NCI-H345 treated with DMSO at 0.1 percent for 48 hours (cell line): ENCODE measurements at regions not wholly inside any gene's neighbourhood (a gene's known extent, or its start where the extent isn't known, plus 50 kb on each side); places are given as distances from the start of the nearest gene placed in this dataset.
"Not testable (repeated sequence)": the region's sequence is repeated elsewhere in the genome, so short reads cannot be mapped to it uniquely, and the experiment has no call there.

Source experiments
- DNase-seq: peaks from one replicate; lab custom pipeline; 2025; ENCODE audit not compliant: unreplicated experiment; lab: John Stamatoyannopoulos, UW

DNA sequence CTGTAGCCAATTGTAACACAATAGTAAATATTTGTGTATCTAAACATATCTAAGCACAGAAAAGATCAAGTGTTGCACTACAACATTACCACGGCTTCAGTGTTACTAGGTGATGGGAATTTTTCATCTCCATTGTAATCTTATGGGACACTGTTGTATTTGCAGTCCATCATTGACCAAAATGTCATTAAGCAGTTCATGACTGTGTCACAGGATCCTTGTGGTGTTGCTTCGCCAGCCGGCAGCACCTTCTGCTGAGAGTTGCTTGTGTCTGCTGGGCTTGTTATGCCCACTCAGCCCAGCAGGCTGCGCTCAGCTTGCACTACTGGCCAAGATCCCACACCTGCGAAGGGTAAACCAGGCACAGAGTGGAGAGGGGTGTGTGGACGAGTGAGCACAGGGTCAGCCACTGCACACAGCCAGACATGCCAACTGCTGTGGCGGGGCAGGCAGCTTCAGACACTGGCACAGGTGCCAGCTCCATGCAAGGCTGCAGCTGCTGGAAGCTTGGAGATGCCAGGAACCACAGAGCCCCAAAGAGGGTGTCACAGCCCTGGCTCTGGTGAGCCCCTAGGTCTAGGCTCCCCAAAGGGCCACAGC lies 273.7 kb downstream of the CETN3 start:
- DNase-seq, result no peak

DNA sequence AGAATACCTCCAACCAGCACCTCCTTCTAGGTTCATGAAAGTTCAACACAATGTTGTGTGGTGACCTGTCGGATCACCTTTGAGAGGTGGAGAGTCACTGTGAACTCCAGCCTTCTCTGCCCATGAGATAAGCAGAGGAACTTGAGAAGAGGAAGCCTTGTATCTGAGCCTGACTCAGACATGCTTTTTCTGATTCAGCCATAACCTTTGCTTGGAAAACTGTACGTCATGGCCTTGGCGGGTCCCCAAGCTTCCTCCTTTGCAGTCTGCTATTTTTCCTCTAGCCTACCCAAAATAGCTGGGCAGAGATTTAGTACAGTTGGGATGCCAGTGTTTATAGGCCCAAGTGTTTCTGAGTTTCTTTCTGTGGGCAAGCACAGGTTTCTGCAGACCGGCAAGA lies 274.7 kb downstream of the CETN3 start:
- DNase-seq, result no peak

- no peak for DNase-seq
Observed at GRCh38 chr5:90134381-90134780, 275.2 kb downstream of the CETN3 start.

DNA sequence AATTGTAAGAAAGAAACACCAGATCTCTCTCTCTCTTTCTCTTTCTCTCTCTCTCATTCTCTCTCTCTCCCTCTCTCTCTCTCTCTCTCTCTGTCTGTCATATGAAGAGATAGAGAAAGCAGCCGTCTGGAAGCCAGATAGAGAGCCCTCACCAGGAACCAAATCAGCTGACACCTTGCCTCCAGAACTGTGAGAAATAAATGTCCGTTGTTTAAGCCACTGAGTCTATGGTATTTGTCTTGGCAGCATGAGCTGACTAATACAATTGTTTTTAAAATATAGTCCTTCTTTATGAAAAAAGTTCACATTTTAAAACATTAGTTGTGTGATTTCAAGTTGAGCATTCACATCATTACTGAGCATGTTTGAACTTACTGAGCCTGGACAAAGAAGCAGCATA lies 275.6 kb downstream of the CETN3 start:
- DNase-seq, result no peak

- no peak for DNase-seq
Observed at GRCh38 chr5:90131383-90132133, 278.0 kb downstream of the CETN3 start.

DNA sequence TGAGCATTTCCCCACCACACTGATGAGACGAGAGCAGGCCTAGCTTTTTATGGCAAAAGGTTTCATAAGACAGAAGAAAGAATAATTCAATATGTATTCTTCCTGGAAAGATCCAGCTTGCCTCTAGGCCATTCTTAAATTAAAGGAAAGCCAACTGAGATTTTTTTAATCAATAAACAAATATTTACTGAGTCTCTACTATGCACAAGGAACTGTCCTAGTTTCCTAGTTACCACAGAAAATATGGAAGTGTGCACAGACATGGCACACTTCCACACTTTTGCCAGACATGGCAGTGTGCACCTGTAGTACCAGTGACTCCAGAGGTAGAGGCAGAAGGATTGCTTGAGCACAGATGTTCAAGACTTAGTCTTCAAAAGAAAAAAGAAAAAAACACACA lies 281.0 kb downstream of the CETN3 start:
- no peak for DNase-seq

- DNase-seq, result no peak
Observed at GRCh38 chr5:90119531-90119971, 290.0 kb downstream of the CETN3 start.

DNA sequence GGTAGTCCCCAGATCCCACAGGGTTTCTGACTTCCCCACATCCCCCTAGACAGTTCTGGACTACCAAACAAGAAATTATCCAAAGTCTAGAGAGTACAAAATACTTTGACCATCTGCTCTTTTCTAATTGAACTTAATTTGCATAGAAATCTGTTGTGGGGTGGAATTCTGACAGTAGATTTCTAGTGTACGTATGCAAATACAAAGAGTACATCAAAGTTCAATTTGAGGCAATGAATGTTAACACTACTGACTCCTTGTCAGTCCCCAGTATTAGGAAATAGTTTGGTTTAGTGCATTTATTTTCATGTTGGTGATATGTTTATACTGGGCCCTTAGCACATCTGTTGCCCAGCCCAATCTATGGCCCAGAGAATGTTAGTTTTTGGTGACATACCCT lies 292.6 kb downstream of the CETN3 start:
- no peak for DNase-seq

GRCh38 chr5:90113108-90113507 lies 296.4 kb downstream of the CETN3 start:
- DNase-seq, result no peak

DNA sequence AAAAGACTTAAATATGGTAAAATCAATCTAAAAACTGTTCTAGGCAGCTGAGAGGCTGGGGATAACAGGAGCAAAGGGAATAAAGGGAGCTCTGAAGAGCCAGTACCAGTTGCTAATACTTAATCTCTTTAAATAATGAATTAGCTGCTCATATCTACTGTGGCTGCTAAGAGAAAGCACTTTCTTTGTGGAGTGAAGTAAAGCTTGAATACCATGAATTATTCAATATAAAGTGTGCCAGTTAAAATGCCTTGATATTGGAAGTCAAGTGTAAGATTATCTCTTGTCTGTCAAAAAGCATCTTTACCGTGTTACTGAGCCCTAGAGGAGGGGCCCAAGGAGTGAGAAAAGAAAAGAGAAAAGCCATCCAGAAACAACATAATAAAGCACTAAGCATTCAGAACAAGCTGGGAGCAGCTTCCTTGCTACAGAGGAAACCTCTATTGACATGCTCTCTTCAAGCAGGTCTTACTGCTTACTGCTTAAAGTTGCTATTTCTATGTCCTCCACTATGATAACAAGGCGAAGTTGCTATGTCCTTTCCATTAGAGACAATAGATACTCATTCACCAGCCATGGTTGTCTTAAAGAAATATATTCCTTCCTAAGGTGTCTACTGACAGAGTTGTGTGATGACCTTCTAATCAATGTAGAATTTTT lies 297.4 kb downstream of the CETN3 start:
- no peak for DNase-seq

GRCh38 chr5:90111364-90112032 lies 298.1 kb downstream of the CETN3 start:
- no peak for DNase-seq

DNA sequence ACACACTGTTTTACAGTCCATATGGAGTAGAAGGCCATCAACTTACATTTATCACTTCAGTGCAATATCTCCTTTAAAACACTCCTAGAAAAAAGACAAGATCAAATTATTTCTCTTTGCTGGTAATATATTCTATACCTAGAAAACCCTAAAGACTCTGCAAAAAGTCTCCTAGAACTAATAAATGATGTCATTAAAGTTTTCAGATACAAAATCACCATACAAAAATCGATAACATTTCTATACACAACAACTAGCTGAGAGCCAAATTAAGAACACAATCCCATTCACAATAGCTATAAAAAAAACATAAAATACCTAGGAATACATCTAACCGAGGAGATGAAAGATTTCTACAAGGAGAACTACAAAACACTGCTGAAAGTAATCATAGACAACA lies 300.3 kb downstream of the CETN3 start:
- no peak for DNase-seq

GRCh38 chr5:90099099-90099498 lies 310.5 kb downstream of the CETN3 start:
- DNase-seq, result no peak

DNA sequence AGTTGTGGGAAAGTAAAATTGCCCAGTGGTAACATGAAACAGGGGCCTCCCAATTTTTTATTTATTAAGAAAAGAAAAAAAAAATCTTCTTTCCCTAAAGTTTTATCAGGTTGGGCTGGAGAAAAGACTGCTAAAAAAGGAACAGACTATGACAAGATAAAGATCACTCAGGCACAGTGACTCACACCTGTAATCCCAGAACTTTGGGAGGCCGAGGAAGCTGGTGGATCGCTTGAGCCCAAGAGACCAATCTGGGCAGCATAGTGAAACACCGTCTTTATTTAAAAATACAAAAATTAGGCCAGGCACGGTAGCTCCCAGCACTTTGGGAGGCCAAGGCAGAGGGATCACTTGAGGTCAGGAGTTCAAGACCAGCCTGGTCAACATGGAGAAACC lies 312.5 kb downstream of the CETN3 start:
- DNase-seq, result no peak

GRCh38 chr5:90096415-90097081 lies 313.0 kb downstream of the CETN3 start:
- DNase-seq, result no peak

DNA sequence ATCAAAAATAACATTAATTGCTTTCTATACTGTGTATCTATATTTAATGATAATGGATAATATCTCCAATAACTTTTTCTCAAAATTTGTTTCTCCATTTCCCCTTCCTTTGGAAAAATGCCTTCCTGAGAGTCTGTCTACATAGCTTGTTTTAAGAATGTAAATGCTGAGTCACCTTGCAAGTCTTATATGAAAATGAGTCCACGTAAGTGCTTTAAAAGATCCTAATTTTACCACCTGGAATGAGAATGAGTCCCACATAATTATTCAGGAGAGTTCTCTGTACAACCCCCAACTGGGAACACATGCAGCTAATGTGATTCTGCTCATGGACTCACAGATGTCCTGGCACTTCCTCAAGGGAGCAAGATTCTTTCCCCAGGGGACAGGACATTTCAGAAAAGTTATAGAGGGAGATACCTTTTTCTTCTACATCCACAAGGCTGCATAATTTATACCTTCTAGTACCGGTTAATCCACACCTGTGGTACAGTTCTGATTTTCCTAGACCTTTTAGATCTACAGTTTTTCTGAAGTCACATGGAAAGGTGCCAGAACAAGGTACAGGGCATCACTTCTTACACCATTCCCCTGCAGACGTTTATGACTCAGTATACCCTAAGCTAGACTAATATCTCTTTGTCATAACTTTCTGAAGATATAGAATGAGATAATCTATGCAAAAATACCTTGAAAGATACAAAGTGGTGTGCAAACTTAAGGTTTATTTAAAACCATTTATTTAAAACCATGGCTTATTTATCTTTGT lies 314.1 kb downstream of the CETN3 start:
- no peak for DNase-seq

- no peak for DNase-seq
Observed at GRCh38 chr5:90093751-90094485, 315.6 kb downstream of the CETN3 start.

DNA sequence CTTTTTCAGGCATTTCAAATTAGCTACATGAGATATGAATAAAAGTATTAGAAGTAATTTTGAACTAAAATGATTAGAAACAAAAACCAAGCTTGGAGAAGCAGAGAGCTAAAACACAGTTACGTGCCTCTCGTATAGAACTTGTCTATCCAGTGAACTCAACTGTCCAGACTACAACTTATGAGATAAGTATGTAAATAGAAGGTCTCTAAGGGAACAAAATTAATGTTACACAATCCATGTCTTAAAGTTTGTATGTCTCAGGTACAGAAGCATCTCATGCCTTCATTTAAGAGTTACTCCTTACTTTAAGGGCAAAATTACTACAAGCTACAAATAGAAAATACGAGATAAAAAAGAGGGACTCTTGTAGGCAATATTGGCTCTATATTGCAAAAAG lies 316.8 kb downstream of the CETN3 start:
- no peak for DNase-seq

DNA sequence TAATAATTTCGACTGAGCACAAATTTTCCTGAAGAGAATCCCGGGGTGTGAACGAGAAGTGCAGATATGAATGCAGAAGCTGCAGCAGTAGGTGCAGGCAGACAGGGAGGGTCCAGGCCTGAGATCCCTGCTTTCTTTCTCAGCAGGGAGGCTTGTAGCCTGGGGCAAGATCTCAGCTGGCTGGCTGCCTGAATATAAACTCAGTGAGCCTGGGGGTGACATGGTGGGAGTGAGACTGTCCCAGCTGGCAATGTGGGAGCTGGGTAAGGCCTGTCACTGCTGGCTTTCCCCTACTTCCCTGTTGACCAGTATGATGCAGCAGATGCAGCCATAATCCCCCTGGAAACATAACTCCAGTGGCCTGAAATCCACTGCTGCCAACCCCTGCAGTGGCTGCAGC lies 325.2 kb downstream of the CETN3 start:
- DNase-seq, result no peak

GRCh38 chr5:90073026-90073570 lies 336.5 kb downstream of the CETN3 start:
- DNase-seq, result not testable (repeated sequence)
